Activated effector memory CD4-positive, alpha-beta T cell treated with Interleukin-2 at 50 U/mL for 16 hours (primary cell): ENCODE measurements at regions not wholly inside any gene's neighbourhood (a gene's known extent, or its start where the extent isn't known, plus 50 kb on each side); places are given as distances from the start of the nearest gene placed in this dataset.
A peak's percentile ranks its signal among the peaks of the same experiment; 100 is the strongest.

Source experiments
- DNase-seq: peaks from one replicate; pipeline ENCODE4 v3.0.0-alpha.2; 2020

DNA sequence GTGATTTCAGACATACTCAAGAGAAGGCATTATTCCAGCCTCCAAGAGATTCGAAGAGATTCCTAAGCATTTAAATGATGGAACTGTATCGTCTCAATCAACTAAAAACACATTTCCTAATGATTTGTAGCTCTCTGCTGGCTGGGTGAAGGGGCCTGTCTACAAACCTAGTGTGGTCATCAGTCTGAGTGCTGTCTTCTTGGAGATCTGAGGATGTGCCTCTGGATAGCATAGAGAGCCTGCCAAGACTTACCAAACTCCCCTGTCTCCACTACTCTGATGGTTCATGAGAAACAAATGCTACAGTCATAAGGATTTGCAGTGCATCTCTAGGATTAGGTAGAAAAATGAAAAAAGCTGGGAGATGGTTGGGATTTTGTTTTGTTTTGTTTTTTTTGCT, 176.9 kb upstream of the CITED2 start:
- no peak for DNase-seq

DNA sequence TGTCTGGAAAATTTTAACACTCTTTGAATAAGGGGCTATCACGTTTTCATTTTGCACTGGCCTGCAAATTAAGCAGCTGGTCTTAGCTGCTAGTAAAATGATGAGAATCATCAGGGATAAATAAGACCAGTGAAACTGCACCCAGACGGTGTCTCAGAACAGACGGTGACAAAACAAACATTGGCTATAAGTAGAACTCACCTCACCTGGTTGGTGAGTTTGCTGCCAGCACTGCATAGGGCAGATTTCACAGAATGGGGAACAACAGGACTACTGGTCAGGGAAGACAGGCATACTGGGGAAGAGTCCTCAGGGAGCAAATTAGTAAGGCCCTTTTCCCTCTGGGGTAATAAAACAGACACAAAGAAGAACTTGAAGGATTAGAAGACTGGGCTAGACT, 175.9 kb upstream of the CITED2 start:
- no peak for DNase-seq

DNA sequence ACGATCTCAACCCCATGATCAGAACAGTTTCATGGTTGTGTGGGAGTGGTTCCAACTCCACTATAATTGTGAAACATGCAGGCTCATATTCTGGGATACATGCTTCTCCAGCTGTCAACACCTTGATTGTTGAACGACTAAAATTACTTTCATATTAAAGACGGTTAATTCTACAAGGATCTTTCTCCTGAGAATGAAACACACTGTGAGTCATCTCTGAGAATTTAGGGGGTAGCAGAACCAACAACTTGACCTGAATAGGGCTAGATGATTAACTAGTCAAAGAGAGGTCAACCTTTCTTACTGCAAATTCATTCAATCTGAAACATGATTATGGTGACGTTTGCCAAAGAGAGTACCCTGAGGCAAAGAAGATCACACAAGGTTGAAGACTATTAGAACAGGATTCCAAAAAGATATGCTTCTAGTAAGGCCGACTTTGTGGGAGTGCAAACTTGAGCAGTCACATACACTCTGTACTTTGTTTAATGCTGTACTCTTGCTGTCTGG, 175.2 kb upstream of the CITED2 start:
- no peak for DNase-seq

DNA sequence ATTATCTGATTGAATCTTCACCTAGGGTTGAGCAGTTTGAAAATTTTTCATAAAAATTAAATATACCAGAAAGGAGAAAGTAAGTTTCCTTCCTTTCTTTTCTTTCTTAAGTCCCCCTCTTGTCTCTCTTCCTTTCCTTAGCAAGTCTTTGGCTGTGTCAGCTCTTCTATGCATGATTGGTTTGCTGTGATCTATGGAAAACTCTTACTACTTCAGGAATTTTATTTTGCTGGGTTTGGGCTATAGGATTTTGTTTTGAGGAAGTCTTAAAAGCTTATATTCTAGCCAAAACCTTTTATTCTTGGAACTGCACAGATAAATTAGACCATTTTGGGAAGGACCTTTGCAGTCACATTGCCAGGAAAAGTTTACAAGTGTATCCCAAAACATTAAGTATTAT, 173.4 kb upstream of the CITED2 start:
- no peak for DNase-seq

DNA sequence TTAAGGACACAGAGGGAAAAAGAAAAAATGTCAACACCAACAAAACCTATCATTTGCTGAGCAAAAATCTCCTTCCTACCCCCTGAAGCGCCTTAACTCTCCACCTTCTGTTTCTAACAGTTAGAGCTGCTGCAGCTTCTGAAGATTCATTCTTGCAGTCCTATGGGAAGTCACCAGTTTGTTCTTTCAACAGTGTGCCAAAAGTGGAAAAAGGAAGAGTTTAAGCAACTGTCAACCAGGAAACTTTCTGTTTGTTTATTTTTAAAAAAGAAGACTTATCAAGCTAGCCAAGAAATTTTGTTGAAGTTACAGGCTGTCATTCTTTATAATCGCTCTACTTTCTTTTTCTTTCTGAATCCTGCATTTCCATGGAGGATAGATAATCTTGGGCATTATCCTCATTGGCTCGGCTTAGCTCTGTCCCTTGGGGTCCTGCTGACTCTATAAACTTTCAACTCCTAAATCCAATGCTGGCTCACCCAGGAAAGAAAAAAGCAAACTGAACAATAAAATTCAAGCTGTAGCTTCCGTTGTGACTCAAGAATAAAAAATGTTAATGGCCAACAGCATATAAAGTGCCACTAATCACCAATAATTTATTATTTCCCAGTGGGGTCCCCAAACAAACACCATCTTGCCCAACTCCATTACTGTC, 172.8 kb upstream of the CITED2 start:
- DNase-seq = no peak

DNA sequence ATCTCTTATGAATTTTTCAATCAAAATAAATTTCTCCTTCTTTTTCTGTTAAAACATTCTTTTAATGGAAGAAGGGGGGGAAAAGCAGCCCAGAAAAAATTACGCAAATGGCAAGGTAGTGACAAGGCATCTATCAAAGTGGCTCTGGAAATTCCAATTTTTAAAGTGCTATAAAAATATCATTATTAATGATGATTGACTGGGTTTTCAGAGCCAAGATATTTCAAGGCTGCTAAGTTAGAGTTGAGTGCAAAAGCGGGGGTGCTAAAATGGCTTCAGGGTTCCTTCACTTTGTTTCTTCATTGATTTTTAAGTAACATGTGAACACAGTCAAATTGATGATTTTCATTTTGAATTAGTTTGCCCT, 171.6 kb upstream of the CITED2 start:
- DNase-seq = no peak

DNA sequence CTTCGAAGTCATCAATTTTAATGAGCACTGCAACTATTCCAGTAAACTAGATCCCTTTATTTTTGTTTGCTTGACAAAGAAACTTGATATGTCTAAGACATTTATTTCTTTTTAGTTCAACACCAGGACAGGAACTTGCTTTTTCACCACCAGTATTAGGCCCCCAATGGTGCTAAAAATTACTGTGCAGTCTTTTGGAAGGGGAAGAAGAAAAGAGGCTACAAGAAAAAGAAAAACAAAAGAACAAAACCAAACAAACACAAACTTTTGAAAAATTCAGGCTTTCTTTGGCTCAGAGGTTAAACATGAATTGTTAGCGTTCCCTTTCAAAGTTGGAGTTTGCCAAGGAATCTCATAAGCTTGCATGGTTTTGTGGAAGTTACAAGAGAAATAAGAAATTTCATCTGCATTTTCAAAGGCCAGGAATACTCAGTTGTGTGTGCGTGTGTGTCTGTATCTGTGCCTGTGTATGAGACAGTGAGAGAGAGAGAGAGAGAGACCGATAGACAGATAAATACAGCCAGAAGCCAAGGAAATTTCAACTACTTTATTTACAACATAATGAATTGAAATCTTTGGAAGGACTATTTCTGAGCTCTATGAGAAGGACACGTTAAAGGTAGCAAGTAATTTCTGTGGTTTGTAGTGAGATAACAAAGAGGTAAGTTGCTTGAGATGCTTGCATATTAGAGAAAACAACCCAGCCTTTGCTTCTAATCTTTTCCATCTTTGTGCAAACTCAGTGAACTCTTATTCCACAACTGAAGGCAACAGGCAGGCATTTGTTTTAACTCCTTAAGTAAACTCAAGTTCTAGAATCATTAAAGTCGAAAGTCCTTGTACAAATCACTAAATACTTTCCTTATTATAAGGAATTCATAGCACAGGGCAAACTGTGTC, 171.0 kb upstream of the CITED2 start:
- DNase-seq = no peak

DNA sequence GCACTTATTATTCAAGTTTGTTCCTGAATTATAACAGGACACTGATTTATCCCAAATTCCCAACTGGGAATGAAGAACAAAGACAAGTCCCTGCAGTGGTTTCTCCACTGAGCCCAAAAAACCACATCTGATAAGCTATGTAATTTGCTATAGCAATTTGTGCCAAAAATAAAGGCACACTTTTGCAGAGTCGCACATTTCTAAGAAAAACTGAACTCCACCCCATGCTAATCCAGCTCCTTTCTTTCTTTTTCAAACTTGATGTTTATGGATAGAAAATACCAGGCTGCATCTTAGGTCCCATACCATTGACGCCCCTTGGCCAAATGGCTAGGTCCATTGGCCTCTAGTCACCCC, 170.2 kb upstream of the CITED2 start:
- DNase-seq = no peak

DNA sequence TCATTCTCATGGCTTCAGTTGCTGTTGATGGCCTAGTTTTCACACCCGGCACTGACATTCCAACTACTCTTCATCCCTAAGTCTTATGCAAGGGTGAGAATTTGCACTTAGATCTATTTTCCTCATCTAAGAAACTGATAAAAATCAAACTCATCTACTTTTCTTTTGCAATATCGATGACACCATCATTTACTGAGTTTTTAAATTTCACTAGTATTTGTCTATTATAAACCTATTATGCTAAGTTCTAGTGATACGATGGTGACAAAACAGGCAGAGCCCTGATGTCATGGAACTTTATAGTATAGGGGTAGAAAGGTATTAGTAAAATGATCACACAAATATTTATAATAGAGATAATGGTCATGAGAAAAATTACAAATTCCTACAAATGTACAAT, 167.9 kb upstream of the CITED2 start:
- DNase-seq = no peak

DNA sequence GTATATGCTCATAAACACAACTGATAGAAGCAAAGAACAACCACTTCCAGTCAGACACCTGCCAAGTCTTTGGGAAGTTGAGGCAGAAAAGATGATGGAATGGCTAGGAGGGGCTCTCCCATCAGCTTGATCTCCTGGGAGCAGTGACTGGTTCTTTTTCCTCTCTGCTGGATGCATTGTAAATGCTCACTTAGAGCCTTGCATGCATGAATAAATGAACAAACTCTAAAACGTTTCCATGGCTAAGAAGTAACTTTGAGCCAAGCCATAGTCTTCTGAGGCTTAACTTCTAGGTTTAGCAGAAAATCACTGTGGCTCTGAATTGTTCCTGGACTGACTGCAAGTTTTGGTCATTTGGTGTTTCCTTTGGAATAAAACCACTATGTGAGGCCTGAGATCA, 166.4 kb upstream of the CITED2 start:
- DNase-seq = no peak

DNA sequence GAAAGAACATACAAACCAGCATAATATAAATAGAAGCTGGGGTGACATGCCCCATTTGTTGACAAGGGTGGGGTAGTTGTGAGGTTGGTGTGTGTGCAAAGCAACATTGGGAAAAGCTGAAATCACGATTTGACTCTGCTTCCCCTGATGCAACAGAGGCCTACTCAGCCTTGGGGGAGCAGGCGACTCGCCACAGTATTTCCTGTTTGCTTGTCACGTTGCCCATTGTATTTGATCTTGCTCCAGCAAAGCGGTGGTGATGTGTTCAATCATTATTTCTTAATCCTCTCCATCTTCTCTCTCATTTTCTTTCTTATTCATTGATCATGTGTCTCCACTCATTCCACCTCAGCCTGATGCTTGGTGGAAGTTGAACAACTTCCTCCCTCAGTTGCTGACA, 165.8 kb upstream of the CITED2 start:
- DNase-seq = peak; percentile 48

DNA sequence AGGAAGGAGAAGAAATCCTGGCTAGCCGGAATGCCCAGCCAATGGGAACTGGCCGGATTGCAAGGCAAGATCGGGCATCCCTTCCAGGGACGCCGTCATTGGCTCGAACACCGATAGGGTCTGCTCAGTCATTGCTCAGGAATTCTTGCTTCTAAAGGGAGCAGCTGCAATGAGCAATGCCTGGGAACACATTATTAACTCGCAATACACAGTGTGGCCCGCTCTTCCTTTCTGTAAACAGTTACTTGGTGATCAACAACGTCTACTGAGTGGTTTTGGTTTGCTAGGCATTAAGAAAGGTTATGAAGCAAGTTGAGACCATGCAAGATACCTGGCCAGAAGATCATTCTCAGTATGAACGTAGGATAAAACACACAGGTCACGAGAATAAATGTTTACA, 165.4 kb upstream of the CITED2 start:
- DNase-seq = no peak

DNA sequence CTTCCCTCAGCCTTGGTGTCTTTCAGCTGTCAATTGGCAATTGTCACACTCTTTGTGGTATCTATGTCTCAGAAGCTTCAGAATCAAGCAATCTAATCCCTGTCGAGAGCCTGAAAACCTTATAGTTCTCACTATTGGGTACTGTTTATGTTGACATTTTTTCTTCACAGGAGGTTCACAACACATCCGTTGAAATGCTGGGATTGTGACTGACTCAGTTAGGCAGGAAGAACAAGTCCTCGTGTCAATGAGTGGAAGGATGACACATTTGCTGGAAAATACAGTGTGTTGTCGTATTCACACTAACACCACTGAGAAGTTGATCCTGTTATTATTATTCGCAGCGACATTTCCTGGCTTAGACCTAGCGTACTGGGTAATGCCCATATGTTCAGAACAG, 163.9 kb upstream of the CITED2 start:
- DNase-seq = no peak

DNA sequence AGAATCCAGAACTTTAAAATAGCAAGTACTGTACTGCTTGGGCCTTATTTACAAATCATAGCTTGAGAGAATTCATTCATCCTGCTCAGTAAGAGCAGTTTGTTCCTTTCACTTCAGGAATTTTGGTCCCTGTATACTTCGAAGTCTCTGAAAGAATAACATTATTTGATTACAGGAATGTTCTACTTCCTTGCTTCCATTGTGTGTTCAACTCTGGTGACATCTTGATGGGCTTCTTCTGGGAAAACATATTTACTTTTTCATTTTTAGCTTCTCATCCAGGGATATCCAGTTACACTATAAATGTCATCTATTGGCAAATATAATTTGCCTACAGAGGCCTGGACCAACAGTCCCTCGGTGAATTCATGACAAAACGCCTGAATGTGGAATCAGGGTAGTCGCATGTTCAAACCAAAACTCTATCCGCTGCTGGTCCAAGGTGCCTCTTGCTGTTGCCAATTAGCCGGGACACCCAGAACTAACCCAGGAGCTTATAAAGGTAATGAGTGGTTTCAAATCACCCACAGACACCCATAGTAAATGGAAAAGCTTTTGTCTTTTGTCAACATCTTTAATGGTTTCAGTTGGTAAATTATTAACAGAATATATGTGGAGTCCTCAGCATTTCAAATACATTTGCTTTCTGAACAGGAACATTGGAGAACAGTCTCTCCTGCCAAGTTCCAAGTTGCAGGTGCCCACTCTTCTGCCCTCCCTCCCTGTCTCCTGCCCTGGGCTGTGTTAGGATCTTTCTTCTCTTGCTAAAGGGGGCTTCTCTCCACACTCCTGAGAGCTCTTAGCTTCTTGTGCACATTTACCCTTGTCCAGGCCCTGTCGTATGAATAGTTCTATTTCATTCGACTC, 162.5 kb upstream of the CITED2 start:
- DNase-seq = no peak

DNA sequence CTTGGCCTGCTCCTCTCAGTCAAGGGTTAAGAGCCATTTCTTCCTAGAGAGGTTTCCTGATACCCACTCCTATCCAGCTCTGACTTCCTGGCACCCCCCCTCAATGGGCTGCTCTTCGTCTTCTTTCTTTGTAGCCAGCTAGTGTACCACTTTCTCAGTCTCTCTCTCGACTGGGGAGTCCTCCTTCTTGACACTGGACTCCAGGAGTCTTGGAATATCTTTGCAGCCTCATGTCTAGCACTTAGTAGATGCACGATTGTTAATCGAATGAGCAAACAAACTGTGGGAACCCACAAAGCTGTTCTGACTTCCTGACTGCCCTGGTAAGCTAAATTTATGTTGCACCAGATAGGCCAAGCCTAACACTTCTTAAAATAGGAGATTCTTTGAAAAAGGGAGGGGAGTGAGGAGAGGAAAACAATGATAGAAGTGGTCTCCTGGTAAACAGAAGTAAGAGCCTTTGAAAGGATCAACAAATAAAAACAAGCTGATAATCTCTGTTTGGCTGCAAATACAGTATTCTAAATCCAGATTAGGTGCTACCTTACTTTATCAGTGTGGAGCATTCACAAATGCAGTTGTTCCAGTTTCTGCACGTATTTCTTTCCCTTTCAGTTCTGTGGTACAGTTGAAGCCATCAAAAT, 160.1 kb upstream of the CITED2 start:
- peak; percentile 5 for DNase-seq

DNA sequence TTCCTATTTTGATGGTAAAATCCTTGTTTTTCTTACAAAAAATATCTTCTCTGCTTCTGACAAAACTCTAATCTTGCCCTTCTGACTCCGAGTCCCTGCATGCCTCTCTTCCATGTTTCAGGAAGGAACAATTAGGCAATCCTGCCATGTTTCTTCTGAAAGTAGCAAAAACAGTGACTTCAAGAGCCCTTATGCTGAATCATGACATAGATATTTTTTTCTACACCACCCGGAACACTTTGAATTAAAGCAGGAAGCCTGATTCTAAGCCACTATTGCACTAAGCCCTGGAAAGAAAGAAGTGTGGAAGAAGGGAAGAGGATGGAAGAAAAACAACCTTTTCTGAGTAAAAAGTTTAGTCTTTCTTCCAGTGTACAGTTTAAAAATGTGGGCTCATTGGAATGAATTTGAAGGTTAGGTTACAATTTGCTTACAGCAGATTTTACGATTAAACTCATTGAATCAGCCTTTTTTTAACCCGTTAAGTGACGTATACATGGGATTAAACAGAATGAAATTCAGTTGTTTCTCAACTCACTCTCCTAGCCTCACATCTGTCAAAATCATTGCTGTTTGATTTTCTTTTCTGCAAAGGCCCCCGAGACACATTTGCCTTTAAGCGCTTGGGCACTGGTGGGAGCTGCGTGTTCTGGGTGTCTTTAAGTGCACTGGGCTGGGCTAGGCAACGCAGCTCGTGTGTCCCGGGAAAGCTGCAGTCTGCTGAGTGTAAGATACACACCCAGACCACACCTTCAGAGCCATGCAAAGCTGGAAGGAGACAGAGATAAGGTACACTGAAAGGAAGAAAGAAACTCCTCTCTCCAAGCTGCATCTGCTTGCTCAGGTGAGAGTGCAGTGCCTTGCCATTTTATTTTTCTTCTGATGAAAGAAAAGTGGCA, 159.4 kb upstream of the CITED2 start:
- DNase-seq = peak; percentile 3

DNA sequence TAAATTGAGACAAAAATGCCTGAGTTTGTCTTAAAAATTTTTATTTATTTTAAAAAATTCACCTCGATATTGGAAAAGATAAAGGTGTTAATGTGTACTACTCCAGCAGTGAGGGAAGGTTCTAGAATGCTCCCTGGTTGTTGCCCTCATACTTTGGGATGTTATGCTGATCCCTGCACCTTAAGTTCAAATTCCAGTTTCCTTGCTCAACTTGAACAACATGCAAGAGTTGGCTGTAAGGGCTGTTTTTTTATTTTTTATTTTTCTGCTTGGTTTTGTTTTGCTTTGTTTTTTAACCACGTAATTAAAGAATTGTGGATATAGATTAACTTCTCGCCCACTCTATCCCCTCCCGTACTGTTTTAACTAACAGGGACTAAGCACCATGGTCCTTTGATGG, 158.7 kb upstream of the CITED2 start:
- no peak for DNase-seq

DNA sequence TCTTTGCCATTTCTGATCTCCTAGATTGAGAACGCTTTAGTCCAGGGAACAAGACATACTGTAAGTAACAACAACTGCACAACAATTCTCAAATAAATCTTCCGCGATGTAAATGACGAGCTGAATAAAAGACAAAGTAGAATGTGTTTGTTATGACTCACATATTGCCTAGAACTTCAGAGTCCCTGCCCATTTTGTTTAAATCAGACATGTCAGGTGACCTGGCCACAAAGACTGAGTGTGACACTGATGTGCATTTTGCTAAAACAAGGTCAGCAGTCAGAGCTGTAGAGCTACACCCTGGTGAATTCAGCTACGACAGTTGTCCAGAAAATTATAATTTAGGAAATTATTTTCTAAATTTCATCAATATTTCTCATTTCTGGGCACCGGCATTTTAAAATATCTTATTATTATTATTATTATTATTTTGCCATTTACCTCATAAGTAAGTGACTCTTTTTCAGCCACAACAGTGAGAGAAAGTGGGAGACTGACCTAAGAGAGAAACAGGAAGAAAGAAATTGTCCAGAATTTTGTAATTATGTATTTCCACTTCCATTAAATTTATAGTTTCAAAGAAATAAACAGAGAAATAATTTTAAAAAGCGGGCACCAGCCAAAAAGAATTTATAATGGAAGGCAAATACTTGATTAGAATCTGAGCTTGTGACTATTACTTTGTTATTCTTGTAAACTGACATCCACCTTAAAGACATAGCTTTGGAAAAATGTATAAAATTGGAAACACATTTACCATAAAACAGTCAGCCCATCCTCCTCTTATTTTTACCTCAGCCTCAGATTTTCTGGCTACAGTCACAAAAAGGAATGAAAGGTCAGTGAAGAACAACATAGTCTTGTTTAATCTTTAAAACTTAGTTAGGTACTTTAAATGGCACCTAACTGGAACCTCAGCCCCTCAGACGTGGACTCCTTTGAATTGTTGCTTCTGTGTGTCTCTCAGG, 157.0 kb upstream of the CITED2 start:
- DNase-seq = peak; percentile 40

DNA sequence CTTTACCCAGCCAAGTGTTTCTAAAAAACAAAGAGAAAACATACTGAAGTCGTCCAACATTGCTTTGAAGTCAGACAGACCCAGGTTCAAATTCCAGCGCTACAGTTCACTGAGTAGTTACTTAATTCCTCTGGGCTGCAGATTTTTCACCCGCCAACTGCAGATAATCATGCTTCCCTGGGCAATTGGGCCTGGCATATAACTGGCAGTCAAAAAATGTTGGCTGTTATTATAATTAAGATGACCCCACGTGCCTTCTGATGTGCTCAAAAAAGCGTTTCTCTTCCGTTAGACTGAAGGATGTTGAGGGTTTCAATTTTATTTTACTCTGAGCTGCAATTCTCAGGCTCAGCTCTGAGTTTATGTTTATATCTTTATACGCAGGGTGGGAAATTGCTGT, 156.1 kb upstream of the CITED2 start:
- DNase-seq = no peak

DNA sequence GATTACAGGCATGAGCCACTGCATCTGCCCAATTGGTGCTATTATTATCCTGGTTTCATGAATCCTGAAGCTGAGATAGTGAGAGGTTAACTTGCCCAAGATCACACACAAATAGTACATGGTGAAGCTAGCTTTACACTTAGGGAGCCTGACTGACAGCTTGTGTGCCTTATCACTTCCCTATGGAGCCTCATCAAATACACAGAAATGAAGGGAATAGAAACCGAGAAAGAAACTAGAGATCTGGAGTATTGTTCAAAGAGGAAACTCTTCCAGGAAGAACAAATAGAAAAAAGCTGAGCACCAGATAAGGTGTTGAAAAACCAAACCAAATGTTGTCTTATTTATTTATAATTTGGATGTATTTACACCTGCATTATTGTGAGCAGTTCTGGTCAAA, 155.0 kb upstream of the CITED2 start:
- DNase-seq = no peak

DNA sequence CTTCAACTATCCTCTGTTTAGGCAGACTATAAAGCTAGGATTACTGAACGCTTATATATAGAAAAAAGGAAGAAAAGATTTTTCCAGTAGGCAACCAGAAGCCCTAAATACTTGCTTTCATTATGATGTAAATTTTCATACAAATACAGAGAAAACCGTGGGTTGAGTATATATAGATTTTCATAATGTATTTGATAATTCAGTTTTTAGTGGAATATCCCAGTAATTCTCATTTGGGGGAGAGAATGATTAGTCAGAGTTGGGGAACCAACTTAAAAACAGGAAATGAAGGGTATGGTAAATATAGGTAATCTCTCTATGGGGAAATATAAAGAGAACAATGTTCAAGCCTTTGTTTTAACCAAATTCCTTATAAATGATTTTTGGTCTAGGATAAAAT, 154.0 kb upstream of the CITED2 start:
- DNase-seq = no peak
